ENCODE measurements at regions not wholly inside any gene's neighbourhood (a gene's known extent, or its start where the extent isn't known, plus 50 kb on each side); places are given as distances from the start of the nearest gene placed in this dataset.
"Not testable (repeated sequence)": the region's sequence is repeated elsewhere in the genome, so short reads cannot be mapped to it uniquely, and the experiment has no call there.

DNA sequence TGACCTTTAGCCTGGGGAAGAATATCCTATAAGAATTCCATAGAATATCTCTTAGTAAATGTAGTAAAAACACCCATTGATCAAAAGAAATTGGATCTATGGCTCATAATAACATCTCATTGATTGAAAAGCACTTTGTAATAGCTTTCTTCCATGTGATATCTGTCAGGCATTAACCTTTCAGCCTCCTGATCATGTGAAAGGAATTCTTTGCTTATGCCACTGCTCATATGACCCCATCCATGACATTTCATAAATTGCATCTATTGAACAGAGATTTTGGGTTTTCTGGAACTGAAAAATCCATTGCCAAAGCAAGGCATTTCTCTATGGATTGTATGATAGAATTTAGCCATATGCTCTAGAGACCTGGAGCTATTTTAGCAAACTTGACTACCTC, 519.3 kb upstream of the PFKP start:
- Mint-ChIP-seq H3K9me3 (peaks cover 2% of the 10 kb centered on the region), H3K27ac (no peak overlapping the region), H3K4me1 (peaks cover 9% of the 10 kb centered on the region), H3K27me3 (ENCODE audit: insufficient read depth, low read depth) (no peaks in the 10 kb centered on the region), H3K4me3 (no peak overlapping the region), H3K36me3 (peaks cover 2% of the 10 kb centered on the region)
- TF ChIP-seq EZH2 (IDR thresholded peaks at IDR 0.05) (no peak), EZH2phosphoT487 (IDR thresholded peaks at IDR 0.05) (no peak)
- TF ChIP-seq, protein P1, sequence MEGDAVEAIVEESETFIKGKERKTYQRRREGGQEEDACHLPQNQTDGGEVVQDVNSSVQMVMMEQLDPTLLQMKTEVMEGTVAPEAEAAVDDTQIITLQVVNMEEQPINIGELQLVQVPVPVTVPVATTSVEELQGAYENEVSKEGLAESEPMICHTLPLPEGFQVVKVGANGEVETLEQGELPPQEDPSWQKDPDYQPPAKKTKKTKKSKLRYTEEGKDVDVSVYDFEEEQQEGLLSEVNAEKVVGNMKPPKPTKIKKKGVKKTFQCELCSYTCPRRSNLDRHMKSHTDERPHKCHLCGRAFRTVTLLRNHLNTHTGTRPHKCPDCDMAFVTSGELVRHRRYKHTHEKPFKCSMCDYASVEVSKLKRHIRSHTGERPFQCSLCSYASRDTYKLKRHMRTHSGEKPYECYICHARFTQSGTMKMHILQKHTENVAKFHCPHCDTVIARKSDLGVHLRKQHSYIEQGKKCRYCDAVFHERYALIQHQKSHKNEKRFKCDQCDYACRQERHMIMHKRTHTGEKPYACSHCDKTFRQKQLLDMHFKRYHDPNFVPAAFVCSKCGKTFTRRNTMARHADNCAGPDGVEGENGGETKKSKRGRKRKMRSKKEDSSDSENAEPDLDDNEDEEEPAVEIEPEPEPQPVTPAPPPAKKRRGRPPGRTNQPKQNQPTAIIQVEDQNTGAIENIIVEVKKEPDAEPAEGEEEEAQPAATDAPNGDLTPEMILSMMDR (IDR thresholded peaks at IDR 0.05) = no peak
- Histone ChIP-seq H3K79me2 (ENCODE audit: low read depth) (no peaks in the 10 kb centered on the region), H3K9me3 (ENCODE audit: low read depth) (no peaks in the 10 kb centered on the region), H3K9ac (no peak overlapping the region), H2AFZ (replicated peaks) (no peak overlapping the region), H3F3A (ENCODE audit: low read depth) (no peaks in the 10 kb centered on the region), H4K20me1 (ENCODE audit: low read depth) (no peaks in the 10 kb centered on the region), H3K27me3 (no peaks in the 10 kb centered on the region), H3K36me3 (no peaks in the 10 kb centered on the region), H3K4me3 (no peak overlapping the region), H3K4me2 (no peak overlapping the region), H3K4me1 (no peaks in the 10 kb centered on the region), H3K27ac (no peak overlapping the region)
- no peak for DNase-seq (ENCODE audit: low spot score)

DNA sequence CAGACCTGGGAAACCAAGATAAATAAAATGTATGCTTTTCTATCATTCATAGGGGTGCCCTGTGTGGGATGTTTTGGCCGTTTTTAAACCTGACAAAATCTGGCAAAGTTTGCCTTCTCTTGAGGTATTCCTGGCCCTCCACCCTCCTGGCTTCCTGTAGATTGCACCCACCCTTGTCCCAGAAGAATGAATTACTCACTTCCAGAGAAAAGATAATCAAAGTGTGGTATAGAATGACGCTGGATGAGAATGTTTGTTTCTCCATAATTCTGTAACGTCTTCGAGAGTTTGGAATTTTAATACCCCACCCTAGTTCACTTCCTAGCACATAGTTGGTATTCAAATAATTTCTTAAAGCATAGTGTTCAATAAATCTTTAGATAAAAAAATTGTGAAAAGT, 519.7 kb upstream of the PFKP start:
- Histone ChIP-seq H4K20me1 (ENCODE audit: low read depth) (no peaks in the 10 kb centered on the region), H3K79me2 (ENCODE audit: low read depth) (no peaks in the 10 kb centered on the region), H2AFZ (replicated peaks) (no peak overlapping the region), H3K9me3 (ENCODE audit: low read depth) (no peaks in the 10 kb centered on the region), H3F3A (ENCODE audit: low read depth) (no peaks in the 10 kb centered on the region), H3K9ac (no peak overlapping the region), H3K4me2 (no peak overlapping the region), H3K4me1 (no peaks in the 10 kb centered on the region), H3K4me3 (no peak overlapping the region), H3K27me3 (no peaks in the 10 kb centered on the region), H3K36me3 (no peaks in the 10 kb centered on the region), H3K27ac (no peak overlapping the region)
- H3K4me3 Mint-ChIP-seq = no peak overlapping the region
- H3K36me3 Mint-ChIP-seq = peaks cover 2% of the 10 kb centered on the region
- no peak overlapping the region for H3K27ac Mint-ChIP-seq
- no peaks in the 10 kb centered on the region for H3K27me3 Mint-ChIP-seq (ENCODE audit: insufficient read depth, low read depth)
- TF ChIP-seq EZH2 (IDR thresholded peaks at IDR 0.05) = no peak
- peaks cover 2% of the 10 kb centered on the region for H3K9me3 Mint-ChIP-seq
- H3K4me1 Mint-ChIP-seq = peaks cover 9% of the 10 kb centered on the region
- DNase-seq (ENCODE audit: low spot score) = no peak

DNA sequence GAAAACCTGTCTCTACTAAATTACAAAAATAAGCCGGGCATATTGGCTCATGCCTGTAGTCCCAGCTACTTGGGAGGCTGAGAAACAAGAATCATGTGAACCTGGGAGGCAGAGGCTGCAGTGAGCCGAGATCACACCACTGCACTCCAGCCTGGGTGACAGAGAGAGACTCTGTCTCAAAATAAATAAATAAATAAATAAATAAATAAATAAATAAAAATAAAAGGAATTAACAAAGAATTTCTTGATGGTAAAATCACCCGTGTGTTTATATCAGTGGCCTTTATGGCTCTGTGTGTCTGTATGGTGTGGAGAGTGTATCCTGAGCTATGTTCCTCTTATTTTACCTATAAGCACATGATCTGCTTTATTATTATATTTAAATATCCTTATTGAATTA, 520.5 kb upstream of the PFKP start:
- H3K9me3 ChIP-seq (ENCODE audit: low read depth); H3K4me3 ChIP-seq; DNase-seq (ENCODE audit: low spot score); H3K4me3 Mint-ChIP-seq; H3K27me3 ChIP-seq; H3F3A ChIP-seq (ENCODE audit: low read depth); H3K4me1 ChIP-seq; H4K20me1 ChIP-seq (ENCODE audit: low read depth); H3K27ac Mint-ChIP-seq; H3K36me3 Mint-ChIP-seq; H3K4me2 ChIP-seq; H3K9me3 Mint-ChIP-seq; H3K27me3 Mint-ChIP-seq (ENCODE audit: insufficient read depth, low read depth); H3K79me2 ChIP-seq (ENCODE audit: low read depth); H3K9ac ChIP-seq; H3K27ac ChIP-seq; H2AFZ ChIP-seq (replicated peaks); H3K36me3 ChIP-seq: not testable (repeated sequence)
- peaks cover 11% of the 10 kb centered on the region for H3K4me1 Mint-ChIP-seq

DNA sequence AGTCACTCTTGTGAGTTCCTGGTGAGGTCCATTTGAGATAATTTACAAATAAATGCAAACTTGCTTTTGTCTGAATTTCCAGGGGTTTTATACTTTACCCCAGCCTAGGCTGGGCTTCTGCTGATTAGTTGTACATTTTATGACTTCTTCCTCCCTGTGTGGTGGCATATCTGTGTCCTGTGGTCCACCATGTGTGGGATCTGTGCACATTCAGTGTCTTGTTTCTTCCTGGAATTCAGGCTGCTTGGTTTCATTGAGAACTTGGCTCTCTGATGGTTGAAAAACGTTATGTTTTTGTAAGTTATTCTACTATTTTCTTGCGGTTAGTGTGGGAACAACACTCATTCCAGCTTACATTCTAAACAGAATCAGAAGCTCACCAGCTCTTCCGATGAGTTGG, 523.4 kb upstream of the PFKP start:
- Histone ChIP-seq H3K27ac (no peak overlapping the region), H3K4me2 (no peak overlapping the region), H4K20me1 (ENCODE audit: low read depth) (no peaks in the 10 kb centered on the region), H3K36me3 (no peaks in the 10 kb centered on the region), H3K79me2 (ENCODE audit: low read depth) (no peaks in the 10 kb centered on the region), H3K9me3 (ENCODE audit: low read depth) (no peaks in the 10 kb centered on the region), H3F3A (ENCODE audit: low read depth) (no peaks in the 10 kb centered on the region), H3K4me1 (peaks cover 6% of the 10 kb centered on the region), H2AFZ (replicated peaks) (no peak overlapping the region), H3K27me3 (no peaks in the 10 kb centered on the region), H3K9ac (no peak overlapping the region), H3K4me3 (no peak overlapping the region)
- no peaks in the 10 kb centered on the region for H3K9me3 Mint-ChIP-seq
- DNase-seq (ENCODE audit: low spot score) = no peak
- TF ChIP-seq EZH2 (IDR thresholded peaks at IDR 0.05) (no peak), EZH2phosphoT487 (IDR thresholded peaks at IDR 0.05) (no peak)
- TF ChIP-seq, protein P1 (IDR thresholded peaks at IDR 0.05) = no peak
- H3K4me1 Mint-ChIP-seq = peaks cover 24% of the 10 kb centered on the region
- peaks cover 5% of the 10 kb centered on the region for H3K27me3 Mint-ChIP-seq (ENCODE audit: insufficient read depth, low read depth)
- H3K27ac Mint-ChIP-seq = no peak overlapping the region
- H3K36me3 Mint-ChIP-seq = peaks cover 2% of the 10 kb centered on the region
- no peak overlapping the region for H3K4me3 Mint-ChIP-seq
